ENCODE measurements at regions not wholly inside any gene's neighbourhood (a gene's known extent, or its start where the extent isn't known, plus 50 kb on each side); places are given as distances from the start of the nearest gene placed in this dataset.

DNA sequence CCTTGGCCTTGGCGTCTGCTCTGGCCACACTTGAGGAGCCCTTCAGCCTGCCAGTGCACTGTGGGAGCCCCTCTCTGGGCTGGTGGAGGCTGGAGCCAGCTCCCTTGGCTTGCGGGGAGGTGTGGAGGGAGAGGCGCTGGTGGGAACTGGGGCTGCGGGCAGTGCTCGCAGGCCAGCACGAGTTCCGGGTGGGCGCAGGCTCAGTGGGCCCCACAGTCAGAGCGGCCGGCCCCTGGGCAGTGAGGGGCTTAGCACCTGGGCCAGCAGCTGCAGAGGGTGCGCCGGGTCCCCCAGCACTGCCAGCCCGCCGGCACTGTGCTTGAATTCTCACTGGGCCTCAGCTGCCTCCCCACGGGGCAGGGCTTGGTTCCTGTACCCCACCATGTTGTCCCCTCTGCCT is 68.7 kb upstream of the KCNAB1 start:
- TF ChIP-seq, protein P1, sequence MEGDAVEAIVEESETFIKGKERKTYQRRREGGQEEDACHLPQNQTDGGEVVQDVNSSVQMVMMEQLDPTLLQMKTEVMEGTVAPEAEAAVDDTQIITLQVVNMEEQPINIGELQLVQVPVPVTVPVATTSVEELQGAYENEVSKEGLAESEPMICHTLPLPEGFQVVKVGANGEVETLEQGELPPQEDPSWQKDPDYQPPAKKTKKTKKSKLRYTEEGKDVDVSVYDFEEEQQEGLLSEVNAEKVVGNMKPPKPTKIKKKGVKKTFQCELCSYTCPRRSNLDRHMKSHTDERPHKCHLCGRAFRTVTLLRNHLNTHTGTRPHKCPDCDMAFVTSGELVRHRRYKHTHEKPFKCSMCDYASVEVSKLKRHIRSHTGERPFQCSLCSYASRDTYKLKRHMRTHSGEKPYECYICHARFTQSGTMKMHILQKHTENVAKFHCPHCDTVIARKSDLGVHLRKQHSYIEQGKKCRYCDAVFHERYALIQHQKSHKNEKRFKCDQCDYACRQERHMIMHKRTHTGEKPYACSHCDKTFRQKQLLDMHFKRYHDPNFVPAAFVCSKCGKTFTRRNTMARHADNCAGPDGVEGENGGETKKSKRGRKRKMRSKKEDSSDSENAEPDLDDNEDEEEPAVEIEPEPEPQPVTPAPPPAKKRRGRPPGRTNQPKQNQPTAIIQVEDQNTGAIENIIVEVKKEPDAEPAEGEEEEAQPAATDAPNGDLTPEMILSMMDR (IDR thresholded peaks at IDR 0.05; ENCODE audit: insufficient read depth, low read depth, low read length) = no peak
- no peak for TF ChIP-seq EZH2 (IDR thresholded peaks at IDR 0.05; ENCODE audit: insufficient read depth, low read length)

Data from astrocyte (in vitro differentiated cells and primary cell).